Effector CD4-positive, alpha-beta T cell (primary cell): ENCODE measurements at regions not wholly inside any gene's neighbourhood (a gene's known extent, or its start where the extent isn't known, plus 50 kb on each side); places are given as distances from the start of the nearest gene placed in this dataset.
"Not testable (repeated sequence)": the region's sequence is repeated elsewhere in the genome, so short reads cannot be mapped to it uniquely, and the experiment has no call there.

Source experiments
- DNase-seq: peaks from one replicate; pipeline ENCODE4 v3.0.0-alpha.2; 2020

DNA sequence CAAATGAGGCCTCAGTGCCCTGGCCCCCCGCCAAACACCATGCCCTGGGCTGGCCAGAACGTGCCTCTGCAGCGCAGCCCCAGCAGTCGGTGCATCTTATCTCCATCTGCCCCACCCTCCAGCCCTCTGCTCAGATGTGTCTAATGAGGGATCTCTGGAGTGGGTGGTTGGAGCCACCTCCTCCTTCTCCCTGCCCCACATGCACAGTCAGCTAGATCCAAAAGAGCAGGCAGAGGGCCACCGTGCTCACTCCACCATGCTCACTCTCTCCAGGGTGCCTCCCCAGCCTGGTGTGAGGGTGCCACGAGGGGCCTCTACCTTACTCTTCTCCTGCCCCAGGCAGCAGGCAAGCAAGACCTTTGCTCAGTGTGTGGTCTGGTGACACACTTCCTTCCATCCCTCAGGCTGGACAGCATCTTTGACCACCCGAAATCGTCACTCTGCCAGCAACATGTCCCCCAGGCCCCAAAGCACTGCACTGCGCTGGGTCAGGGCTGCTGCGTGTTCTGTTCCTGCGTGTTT is 266.1 kb upstream of the HDAC4 start:
- no peak for DNase-seq

DNA sequence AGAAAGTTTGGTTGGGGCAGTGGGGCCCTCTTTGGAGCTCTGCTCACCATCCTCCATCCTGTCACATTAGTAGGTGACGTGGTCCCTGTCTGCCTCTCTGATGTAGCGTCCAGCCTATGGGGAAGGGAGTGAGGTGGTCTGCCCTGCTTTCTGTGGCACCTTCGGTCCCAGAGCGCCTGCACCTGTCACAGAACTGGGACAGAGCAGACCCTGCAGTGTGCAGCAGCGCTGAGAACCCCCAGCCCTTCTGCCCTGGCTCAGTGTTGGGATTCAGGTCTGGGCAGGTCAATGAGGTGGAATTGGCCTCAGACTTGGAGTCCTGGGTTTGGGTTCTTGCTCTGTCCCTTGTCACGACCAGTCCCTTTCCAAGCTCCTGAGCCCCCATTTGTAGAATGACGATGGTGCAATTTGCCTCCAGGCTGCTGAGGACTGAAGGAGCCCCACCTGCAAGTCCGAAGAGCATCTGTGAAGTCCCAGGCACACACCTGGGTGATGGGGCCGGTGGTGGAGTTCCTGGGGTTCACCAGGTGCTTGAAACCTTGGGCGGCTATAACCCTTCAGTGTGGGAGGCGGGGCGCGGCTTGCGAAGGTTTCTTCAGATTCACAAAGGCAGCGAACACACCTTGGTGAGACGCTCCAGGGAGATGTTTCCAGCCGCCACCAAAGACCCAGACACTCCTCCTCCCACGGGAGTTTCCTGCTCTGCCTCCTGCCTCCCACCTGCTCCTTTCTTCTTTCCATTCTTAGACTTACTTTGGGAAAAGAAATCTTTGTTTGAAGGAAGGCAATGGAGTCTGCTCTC is 265.4 kb upstream of the HDAC4 start:
- DNase-seq = no peak

GRCh38 chr2:239664216-239664810 is 263.5 kb upstream of the HDAC4 start:
- no peak for DNase-seq

- DNase-seq = no peak
Observed at GRCh38 chr2:239663364-239663924, 262.6 kb upstream of the HDAC4 start.

DNA sequence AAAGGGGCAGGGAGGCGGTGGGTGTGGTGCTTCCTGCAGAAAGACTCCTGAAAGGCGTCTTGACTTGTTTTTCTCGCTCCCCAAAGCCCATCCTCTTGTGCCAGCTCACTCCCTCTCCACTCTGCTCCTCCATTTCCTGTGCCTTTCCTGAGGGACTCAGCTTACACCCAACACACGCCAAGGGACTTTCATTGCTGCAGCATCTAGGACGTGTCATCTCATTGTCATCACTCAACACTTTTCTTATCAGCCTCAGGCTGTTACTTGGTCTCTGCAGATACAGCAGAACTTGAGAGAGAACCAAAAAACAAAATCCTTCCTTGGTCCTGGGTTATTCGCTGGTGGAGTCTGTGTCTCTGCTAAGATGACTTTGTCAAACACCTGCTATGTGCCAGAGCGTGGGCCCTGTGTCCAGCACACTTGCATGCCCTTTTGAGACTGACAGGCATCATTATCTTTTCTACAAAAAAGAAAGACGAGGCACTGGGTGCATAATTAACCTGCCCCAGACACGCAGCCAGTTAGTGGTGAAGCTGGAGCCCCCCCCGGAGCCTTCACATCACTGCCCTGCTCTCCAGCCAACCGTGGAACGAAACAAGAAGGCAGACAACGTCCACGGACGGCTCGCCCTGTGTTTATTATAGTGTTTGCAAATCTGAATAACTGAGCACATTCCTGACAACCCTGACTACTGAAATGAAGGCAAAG is 261.7 kb upstream of the HDAC4 start:
- no peak for DNase-seq

- no peak for DNase-seq
Observed at GRCh38 chr2:239661334-239662312, 260.8 kb upstream of the HDAC4 start.

- DNase-seq = no peak
Observed at GRCh38 chr2:239660390-239661230, 259.8 kb upstream of the HDAC4 start.

DNA sequence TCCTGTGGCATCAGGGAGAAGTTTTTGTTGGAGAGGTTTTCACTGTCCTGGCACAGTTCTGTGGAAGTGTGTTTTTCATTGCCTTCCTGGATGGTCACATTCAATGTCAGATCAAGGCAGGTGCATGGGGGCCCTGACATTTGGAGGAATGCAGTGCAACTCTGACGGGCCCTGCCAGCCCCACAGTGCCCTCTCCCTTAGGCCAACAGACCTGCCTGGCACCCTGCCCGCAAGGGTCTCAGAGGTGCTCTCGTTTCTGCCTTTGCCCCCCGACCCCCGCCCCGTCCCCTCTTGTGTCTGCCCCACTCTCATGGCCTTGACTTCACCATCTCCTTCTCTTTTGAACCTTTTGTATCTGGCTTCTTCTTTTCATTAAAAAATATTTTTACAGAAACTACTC is 257.2 kb upstream of the HDAC4 start:
- no peak for DNase-seq

DNA sequence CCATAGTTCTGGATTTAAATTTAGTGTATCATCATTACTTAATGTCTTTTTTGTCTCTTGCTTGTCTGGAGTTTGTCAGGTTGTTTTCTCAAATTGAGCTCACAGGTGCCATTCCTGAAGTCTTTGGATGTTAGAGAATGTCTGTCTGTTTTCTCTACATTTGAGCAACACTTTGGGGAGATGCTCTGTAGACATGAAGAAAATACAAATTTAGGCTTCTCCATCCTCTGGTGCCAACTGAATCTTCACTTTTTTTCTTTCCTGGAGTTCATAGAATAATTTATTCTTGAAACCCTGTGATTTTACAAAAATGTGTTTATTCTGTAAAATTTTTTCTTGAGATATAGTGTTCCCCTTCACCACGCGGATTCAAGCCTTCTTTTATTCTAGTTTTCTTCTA is 256.4 kb upstream of the HDAC4 start:
- no peak for DNase-seq

DNA sequence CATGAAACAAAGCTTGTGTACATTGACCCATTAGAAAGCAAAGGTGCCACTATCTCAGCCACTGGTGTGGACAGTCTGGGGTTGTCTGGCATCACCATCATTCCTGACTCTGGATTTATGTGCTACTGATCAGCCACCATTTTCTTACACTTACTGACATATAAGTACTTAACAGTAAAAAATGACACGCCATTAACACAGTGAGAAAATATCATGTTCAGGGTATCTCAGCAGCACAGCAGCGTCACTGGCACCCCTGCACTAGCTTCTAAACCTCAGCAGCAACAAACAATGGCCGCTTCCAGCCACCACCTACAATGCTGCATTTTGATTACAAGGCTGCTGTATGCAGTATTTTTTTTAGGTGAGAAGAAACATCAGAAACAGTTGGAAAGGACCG is 253.4 kb upstream of the HDAC4 start:
- DNase-seq = no peak

GRCh38 chr2:239651859-239652258 is 251.0 kb upstream of the HDAC4 start:
- DNase-seq = no peak

- DNase-seq = no peak
Observed at GRCh38 chr2:239650674-239651073, 249.9 kb upstream of the HDAC4 start.

GRCh38 chr2:239649309-239649708 is 248.5 kb upstream of the HDAC4 start:
- DNase-seq = no peak

DNA sequence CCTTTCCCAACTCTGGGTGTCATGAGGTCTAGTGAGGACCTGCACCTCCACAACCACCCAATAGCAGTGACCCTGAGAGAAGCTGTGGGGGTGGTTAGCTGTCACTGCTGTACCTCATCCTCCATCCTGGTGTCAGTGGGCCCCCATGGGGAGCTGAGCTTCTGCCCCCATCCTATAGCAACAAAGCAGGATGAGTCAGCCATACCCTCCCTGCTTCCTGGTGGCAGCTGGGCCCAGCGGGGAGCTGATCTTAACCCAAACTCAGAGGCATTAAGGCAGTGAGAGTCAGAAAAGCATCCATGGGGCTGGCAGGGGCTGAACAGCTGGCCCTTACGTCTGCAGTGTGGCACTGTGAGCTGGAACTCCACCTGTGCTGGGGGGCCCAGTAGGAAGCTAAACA is 247.8 kb upstream of the HDAC4 start:
- DNase-seq = no peak

DNA sequence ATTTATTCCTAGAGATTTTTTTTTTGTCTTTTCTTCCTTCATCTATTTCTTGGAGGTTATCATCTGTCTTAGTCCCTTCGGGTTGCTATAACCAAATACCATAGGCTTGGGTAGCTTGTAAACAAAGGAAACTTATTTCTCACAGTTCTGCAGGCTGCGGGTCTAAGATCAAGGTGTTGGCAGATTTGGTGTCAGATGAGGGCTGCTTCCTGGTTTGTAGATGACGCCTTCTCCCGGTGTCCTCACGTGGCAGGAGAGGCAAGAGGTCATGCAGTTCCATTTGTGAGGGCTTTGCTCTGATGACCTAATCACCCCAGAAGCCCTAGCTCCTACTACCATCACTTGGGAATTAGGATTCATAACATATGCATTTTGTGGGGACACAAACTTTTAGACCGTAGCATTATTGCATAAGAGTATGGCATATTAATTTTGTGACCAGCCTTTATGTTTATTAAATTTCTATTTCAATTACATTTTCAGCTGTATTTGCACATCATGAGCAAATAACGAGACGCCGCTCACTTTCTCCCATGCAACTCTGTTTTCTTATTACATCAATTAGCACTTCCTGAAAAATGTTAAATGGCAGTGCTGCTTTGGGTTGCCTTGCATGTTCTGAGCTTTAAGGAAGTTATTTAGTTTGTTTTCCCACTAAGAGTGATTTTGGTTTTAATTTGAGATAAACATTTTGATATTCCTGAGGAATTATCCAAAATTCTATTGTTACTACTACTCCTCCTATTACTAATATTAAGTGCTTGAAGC is 246.4 kb upstream of the HDAC4 start:
- no peak for DNase-seq

DNA sequence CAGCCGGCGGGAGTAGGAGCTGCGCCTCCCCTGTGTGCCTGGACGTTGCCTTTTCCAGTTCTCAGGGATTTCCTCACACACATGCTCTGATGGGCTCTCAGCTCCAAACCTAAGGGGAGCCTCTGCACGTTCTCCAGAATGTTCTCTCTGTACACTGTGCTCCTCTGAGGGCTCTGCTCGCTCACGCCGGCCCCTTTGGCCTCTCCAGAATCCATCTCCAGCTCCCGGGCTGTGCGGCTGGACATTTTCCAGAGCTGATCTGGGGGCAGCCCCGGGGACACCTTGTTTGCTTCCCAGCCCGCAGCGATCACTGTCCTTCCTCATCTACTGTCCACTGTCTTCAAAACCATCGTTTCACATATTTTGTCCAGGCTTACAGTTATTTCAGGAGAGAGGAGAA is 245.4 kb upstream of the HDAC4 start:
- DNase-seq = no peak

DNA sequence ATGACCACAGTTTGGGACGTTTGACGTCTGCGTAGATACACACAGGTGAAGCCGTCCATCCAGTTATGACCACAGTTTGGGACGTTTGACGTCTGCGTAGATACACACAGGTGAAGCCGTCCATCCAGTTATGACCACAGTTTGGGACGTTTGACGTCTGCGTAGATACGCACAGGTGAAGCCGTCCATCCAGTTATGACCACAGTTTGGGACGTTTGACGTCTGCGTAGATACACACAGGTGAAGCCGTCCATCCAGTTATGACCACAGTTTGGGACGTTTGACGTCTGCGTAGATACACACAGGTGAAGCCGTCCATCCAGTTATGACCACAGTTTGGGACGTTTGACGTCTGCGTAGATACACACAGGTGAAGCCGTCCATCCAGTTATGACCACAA is 243.8 kb upstream of the HDAC4 start:
- not testable (repeated sequence) for DNase-seq

DNA sequence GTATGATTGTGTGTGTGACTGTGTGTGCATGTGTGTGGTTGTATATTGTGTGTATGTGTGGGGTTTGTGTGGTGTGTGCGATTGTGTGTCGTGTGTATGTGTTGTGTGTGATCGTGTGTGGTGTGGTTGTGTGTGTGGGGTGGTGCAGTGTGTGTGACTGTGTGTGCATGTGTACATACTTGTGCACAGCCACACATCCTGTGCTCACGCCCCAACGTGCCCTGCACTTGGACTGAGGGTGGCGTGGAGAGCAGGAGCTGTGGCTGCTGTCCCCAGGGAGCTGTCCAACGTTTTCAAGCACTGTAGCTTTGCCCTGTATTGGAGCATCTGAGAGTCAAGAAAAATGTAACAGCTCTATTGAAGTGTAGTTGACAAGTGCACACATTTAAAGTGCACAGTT is 243.2 kb upstream of the HDAC4 start:
- no peak for DNase-seq

DNA sequence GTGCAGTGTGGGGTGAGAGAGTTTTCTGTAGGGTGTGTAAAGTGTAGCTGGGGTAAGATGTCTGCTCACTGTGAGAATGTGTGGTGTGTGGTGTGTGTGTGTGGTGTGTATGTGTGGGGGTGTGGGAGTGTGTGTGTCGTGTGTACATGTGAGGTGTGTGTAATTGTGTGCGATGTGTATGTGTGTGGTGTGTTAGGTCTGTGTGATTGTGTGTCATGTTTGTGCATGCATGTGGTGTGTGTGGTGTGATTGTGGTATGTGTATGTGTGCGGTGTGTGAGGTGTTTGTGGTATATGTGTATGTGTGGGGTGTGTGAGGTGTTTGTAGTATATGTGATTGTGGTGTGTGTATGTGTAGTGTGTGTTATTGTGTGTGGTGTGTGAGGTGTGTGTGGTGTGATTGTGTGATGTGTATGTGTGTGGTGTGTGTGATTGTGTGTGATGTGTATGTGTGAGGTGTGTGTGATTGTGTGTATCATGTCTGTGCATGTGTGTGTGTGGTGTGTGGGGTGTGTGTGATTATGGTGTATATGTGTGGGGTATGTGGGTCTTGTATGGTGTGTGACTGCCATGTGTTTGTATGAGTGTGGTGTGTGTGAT is 241.7 kb upstream of the HDAC4 start:
- no peak for DNase-seq

GRCh38 chr2:239641904-239642303 is 241.1 kb upstream of the HDAC4 start:
- DNase-seq = not testable (repeated sequence)
